ENCODE measurements at regions not wholly inside any gene's neighbourhood (a gene's known extent, or its start where the extent isn't known, plus 50 kb on each side); places are given as distances from the start of the nearest gene placed in this dataset.

DNA sequence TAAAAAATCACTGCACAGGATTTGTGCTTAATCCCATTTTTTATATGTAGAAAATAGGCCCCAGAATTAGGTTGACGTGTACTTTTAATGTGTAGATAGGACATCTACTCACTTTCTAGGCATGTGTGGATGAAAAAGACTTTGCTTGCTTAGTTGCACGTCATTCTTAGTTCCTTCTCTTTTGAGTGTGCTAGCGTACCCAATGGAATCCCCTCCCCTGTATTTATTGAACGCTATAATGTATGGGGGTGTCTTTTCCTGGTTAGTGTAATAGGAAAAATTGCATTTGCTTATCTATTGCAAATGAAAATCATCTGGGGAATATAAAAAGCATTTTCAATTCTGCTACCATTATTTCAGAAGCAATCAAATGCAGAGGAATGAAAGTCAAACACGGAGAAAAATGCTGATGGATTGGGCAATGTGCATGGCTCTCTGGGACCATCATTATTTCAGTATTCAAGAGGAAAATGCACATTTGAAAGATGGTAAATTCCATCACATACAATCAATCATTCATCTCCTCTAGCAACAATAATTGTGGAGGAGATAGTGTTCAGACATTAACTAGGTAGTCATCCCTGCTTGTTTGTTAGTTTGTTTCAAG is 277.0 kb upstream of the B3GALT2 start:
- peaks cover 0 to 2% (median 0%) of the 10 kb centered on the region in 5 donors for H3K27me3 Mint-ChIP-seq
- no peak for ATAC-seq
- POLR2A ChIA-PET, result interaction anchor here (1.2 to 1.4 kb wide), 2 partner anchors 13 to 116 kb away, joined by 3 read pairs; no protein-coding TSS in a partner anchor
- peaks cover 7 to 32% (median 20%) of the 10 kb centered on the region in 4 donors for H3K4me1 Mint-ChIP-seq
- no peaks in the 10 kb centered on the region for H3K36me3 Mint-ChIP-seq
- peak overlapping the region in 5 of 10 donors; percentile 22 to 82 (median 64) for H3K27ac Mint-ChIP-seq
- H3K9me3 Mint-ChIP-seq, result peaks cover 0 to 9% (median 0%) of the 10 kb centered on the region in 9 donors
- H3K4me3 Mint-ChIP-seq, result peak overlapping the region in 4 of 10 donors; percentile 56 to 75 (median 62)
- no peak for DNase-seq

DNA sequence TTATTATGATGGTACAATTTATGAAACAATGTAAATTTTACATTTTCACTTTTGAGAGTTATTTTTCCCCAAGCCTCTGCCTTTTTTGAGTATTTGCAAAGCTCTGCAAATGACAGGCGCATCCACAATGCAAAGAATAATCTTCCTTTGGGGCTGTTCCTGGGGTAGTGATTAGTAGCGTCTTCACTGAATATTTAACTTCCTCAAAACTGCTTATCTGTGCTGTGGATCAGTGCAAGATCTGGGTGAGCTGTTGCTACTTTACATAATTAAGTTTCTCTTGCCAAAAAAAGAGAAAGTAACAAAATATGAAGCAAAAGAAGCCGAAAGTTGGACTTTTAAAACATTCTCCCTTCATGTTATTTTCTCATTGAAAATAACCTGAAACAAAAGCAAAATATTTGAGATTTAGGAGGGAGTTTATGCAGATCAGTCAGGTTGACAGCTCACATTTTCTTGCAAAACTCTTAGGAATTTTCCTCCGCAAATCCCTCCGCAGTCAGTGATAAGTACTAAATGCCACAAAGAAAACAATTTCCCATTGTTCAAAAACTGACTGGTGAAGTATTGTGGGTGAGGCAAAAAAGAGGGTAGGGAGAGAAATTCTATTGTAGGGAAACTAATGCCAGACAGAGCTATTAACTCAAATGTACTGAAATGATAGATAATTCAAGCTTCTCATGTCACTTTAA is 276.4 kb upstream of the B3GALT2 start:
- POLR2A ChIA-PET, result interaction anchor here (0.7 to 1.4 kb wide), 3 partner anchors 14 to 591 kb away, joined by 3 read pairs; no protein-coding TSS in a partner anchor
- Mint-ChIP-seq H3K9me3 (peaks cover 0 to 9% (median 0%) of the 10 kb centered on the region in 9 donors), H3K4me1 (peaks cover 7 to 32% (median 20%) of the 10 kb centered on the region in 4 donors), H3K27me3 (peaks cover 0 to 2% (median 0%) of the 10 kb centered on the region in 5 donors), H3K4me3 (peak overlapping the region; percentile 27 to 75 (median 62)), H3K36me3 (no peaks in the 10 kb centered on the region), H3K27ac (peak overlapping the region in 8 of 10 donors; percentile 7 to 82 (median 53))
- DNase-seq (peak in 1 of 10 donors; percentile 5), ATAC-seq (peak; percentile 67 to 68)

DNA sequence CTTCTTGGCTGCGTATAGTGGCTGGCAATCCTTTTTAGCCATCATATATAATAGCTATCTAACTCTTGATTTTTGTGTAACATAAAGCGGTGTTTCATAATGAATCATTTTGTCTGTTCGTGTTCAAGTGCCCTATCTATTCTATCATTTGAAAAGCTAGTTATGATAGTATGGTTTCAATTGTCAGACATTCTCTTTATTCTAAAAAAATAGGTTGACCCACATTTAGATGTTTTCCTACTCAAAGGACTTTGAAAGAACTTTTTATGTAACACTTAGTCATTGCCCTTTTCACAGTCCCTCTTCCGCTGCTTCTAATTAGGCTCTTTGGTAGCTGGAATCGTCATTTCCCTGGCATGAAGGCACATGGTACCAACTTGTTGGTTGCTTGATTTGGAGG is 272.2 kb upstream of the B3GALT2 start:
- H3K27me3 Mint-ChIP-seq, result peaks cover 0 to 2% (median 0%) of the 10 kb centered on the region in 5 donors

DNA sequence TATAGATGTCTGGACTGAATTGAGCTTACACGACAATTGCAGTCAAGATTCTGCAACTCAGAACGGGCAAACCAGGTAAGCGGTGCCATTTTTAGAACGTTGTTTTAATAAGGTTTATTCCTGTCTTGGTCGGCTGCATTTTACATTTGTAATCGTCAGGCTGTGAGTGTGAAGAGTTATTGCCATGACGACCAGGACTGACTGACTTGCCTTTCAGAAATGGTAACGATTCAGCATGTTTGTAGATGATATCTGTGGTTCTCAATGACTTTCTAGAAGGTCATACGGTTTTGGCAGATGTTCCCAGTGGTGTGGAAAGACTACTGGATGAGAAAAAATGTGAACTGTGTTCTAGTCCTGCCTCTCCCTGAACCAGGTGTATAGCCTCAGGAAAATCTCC is 271.3 kb upstream of the B3GALT2 start:
- DNase-seq (no peak), ATAC-seq (no peak)
- H3K4me3 Mint-ChIP-seq, result no peak overlapping the region
- no peak overlapping the region for H3K27ac Mint-ChIP-seq
- POLR2A ChIA-PET, result interaction anchor here (1.2 kb wide), 1 partner anchor 9 kb away, joined by 4 read pairs; no protein-coding TSS in a partner anchor
- H3K27me3 Mint-ChIP-seq, result peaks cover 0 to 2% (median 0%) of the 10 kb centered on the region in 5 donors
- H3K36me3 Mint-ChIP-seq, result no peaks in the 10 kb centered on the region
- H3K4me1 Mint-ChIP-seq, result peaks cover 4 to 18% (median 8%) of the 10 kb centered on the region in 4 donors
- peaks cover 0 to 9% (median 0%) of the 10 kb centered on the region in 9 donors for H3K9me3 Mint-ChIP-seq

More for the DNA sequence above, 272.2 kb upstream of the B3GALT2 start:
- ATAC-seq, result no peak
- H3K4me3 Mint-ChIP-seq, result peak overlapping the region in 1 of 10 donors; percentile 2
- H3K4me1 Mint-ChIP-seq, result peaks cover 7 to 28% (median 17%) of the 10 kb centered on the region in 4 donors
- DNase-seq, result no peak
- POLR2A ChIA-PET, result interaction anchor here (1.1 to 1.2 kb wide), 3 partner anchors 10 to 42 kb away, joined by 3 to 8 read pairs (median 4); no protein-coding TSS in a partner anchor
- H3K36me3 Mint-ChIP-seq, result no peaks in the 10 kb centered on the region
- H3K9me3 Mint-ChIP-seq, result peaks cover 0 to 9% (median 0%) of the 10 kb centered on the region in 9 donors
- H3K27ac Mint-ChIP-seq, result peak overlapping the region in 2 of 10 donors; percentile 23 to 49

DNA sequence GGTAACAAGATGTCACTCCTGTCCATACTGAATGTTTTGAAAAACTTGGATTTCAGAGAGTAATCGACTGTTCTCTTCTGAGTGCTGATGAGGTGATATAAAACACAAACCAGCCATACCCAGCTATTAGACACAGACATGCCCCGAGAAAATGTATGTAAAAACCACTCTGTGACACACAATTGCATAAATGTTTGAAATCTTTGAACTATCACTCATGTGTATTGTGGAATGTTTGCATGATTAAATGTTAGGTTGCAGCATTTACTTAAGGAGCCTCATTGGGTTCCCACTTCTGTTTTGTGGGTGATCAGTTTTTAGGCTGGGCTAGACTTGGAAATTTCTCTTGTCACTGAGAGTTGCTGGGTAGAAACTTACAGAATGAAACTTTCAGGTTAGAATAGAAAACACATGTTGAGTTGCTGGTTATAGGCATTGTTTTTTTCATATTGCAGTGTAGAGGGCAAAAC is 270.4 kb upstream of the B3GALT2 start:
- H3K27ac Mint-ChIP-seq, result no peak overlapping the region
- DNase-seq, result no peak
- peaks cover 0 to 2% (median 0%) of the 10 kb centered on the region in 5 donors for H3K27me3 Mint-ChIP-seq
- no peak overlapping the region for H3K4me3 Mint-ChIP-seq
- ATAC-seq, result no peak
- peaks cover 0 to 1% (median 0%) of the 10 kb centered on the region in 3 donors for H3K36me3 Mint-ChIP-seq
- H3K9me3 Mint-ChIP-seq, result peaks cover 0 to 9% (median 0%) of the 10 kb centered on the region in 9 donors
- POLR2A ChIA-PET, result interaction anchor here (0.8 kb wide), 1 partner anchor 12 kb away, joined by 3 read pairs; no protein-coding TSS in a partner anchor
- H3K4me1 Mint-ChIP-seq, result peaks cover 3 to 12% (median 6%) of the 10 kb centered on the region in 4 donors

DNA sequence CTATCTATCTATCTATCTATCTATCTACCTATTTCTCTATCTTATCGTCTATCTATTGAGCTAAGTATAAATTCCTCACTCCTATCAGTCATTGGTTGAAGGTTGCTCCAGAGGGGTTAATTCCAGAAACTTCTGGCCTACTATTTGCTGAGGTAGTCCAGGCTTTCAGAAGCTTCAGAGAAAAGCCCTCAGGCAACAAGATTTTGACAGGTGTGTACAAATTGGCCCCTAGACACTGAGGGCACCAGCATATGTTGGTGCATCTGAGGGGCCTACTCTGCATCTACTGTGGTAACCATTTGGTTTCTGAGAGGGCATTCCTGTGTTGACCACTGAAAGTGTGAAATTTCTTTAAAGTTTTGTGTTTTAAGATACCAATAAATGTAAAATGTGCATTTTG is 265.2 kb upstream of the B3GALT2 start:
- POLR2A ChIA-PET, result interaction anchor here (0.7 kb wide), 1 partner anchor 9 kb away, joined by 3 read pairs; no protein-coding TSS in a partner anchor
- DNase-seq (no peak), ATAC-seq (no peak)
- peaks cover 13 to 18% (median 16%) of the 10 kb centered on the region in 4 donors for H3K4me1 Mint-ChIP-seq
- H3K27me3 Mint-ChIP-seq, result no peaks in the 10 kb centered on the region
- H3K4me3 Mint-ChIP-seq, result no peak overlapping the region
- H3K9me3 Mint-ChIP-seq, result no peaks in the 10 kb centered on the region
- no peak overlapping the region for H3K27ac Mint-ChIP-seq
- peaks cover 0 to 1% (median 0%) of the 10 kb centered on the region in 3 donors for H3K36me3 Mint-ChIP-seq

DNA sequence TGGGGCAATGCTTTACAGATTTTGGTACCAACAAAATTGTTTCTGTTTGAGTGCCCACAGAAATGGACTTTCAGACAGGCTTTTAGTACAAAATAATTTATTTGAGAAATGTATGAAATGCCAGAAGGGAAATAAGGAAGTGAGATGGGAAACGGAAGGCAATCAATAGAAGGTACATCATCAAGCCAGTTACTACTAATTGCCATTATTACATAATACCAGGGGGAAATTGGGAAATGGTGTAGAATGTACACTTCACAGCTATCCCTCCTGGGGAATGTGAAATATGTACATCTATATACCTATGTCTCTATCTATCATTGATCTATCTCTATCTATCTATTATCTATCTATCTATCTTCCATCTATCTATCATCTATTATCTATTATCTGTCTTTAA is 264.6 kb upstream of the B3GALT2 start:
- peak overlapping the region in 1 of 10 donors; percentile 8 for H3K27ac Mint-ChIP-seq
- no peak overlapping the region for H3K4me3 Mint-ChIP-seq
- DNase-seq (no peak), ATAC-seq (no peak)
- H3K36me3 Mint-ChIP-seq, result peaks cover 0 to 1% (median 0%) of the 10 kb centered on the region in 3 donors
- H3K27me3 Mint-ChIP-seq, result no peaks in the 10 kb centered on the region
- peaks cover 13 to 18% (median 16%) of the 10 kb centered on the region in 4 donors for H3K4me1 Mint-ChIP-seq
- no peaks in the 10 kb centered on the region for H3K9me3 Mint-ChIP-seq
- POLR2A ChIA-PET, result interaction anchor here (0.7 kb wide), 1 partner anchor 10 kb away, joined by 3 read pairs; no protein-coding TSS in a partner anchor

DNA sequence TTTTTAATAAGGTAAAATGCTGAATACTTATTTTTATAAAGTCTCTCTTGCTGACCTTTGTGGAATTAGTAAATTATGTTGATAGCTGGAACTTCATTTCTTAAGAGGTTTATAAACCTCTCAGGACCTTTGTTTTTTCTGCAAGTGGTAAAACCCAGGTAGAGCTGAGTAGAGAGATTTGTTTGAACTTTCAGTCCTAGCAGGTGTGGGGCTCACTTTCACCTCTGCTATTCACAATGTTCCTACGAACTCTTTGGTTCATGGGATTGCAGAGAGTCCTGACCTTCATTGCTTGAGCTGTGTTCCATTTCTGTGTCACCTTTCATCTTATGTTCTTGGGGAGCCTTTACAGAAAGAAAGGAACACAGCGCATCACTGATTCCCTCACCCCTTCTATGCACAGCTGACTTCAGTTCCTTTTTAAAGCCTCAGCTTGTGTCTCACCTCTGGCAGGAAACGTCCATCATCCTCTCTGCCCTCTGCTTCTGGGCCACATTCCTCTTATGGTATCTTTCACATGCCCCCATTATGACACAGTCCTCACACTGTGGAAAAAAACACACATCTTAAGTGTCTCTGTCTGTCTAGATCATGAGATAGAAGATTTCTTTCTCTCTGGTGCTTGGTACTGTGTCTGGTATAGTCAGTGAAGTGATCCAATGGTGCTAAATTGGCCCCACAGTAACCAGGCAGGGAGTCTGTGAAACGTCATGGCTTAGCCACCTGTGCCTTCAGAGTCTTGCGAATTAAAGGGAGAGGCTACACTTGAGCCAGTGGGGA is 262.5 kb upstream of the B3GALT2 start:
- DNase-seq (peak in 4 of 10 donors; percentile 17 to 34 (median 18)), ATAC-seq (peak; percentile 80 to 85)
- H3K27ac Mint-ChIP-seq, result peak overlapping the region; percentile 47 to 89 (median 82)
- no peaks in the 10 kb centered on the region for H3K27me3 Mint-ChIP-seq
- peaks cover 13 to 18% (median 16%) of the 10 kb centered on the region in 4 donors for H3K4me1 Mint-ChIP-seq
- no peaks in the 10 kb centered on the region for H3K9me3 Mint-ChIP-seq
- H3K36me3 Mint-ChIP-seq, result peaks cover 0 to 1% (median 0%) of the 10 kb centered on the region in 3 donors
- POLR2A ChIA-PET, result interaction anchor here (0.6 to 0.9 kb wide), 3 partner anchors 9 to 22 kb away, joined by 3 to 4 read pairs (median 3); no protein-coding TSS in a partner anchor
- peak overlapping the region; percentile 5 to 48 (median 24) for H3K4me3 Mint-ChIP-seq

DNA sequence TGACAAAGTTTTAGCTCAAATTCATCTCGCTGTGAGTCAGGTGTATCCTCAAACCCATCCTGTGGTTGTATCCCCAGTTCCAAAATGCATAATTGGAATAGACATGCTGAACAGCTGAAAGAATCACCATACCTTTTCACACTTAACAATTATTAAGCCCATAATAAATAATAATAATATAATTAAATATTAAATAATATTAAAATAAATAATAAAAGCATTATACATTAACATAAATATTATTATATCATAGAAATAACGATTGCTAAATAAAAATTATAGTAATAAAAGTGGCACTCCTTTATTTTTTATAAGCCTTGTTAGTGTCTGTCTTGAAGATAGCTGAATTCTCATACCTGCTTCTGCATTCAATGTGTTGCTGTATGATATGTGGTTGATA is 257.5 kb upstream of the B3GALT2 start:
- Mint-ChIP-seq H3K4me1 (peaks cover 6 to 12% (median 7%) of the 10 kb centered on the region in 4 donors), H3K4me3 (no peak overlapping the region), H3K36me3 (peaks cover 0 to 9% (median 6%) of the 10 kb centered on the region in 3 donors), H3K9me3 (peaks cover 0 to 12% (median 2%) of the 10 kb centered on the region in 9 donors), H3K27ac (no peak overlapping the region), H3K27me3 (no peaks in the 10 kb centered on the region)
- DNase-seq, result no peak
- POLR2A ChIA-PET, result interaction anchor here (1.3 kb wide), 1 partner anchor 9 kb away, joined by 3 read pairs; no protein-coding TSS in a partner anchor
- ATAC-seq, result no peak

DNA sequence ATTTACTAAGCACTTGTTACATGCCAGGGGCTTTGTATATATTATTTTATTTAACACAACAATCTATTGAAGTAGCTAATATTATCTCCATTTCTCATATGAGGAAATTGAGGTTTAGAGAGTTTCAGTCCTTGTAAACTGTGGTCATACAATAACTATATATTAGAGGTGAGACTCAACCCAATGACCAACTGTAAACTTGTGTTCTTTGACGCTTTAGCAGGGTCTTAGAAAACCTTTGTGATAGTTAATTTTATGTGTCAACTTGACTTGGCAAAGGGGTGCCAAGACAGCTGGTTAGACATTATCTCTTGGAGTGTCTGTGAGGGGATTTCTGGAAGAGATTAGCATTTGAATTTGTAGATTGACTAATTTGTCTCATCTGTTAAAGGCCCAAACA is 252.4 kb upstream of the B3GALT2 start:
- H3K4me3 Mint-ChIP-seq, result no peak overlapping the region
- H3K9me3 Mint-ChIP-seq, result peaks cover 15 to 37% (median 20%) of the 10 kb centered on the region in 9 donors
- POLR2A ChIA-PET, result no interaction called here
- H3K27ac Mint-ChIP-seq, result peak overlapping the region in 3 of 10 donors; percentile 21 to 48 (median 32)
- ATAC-seq (no peak), DNase-seq (no peak)
- H3K4me1 Mint-ChIP-seq, result peaks cover 9 to 22% (median 12%) of the 10 kb centered on the region in 4 donors
- H3K36me3 Mint-ChIP-seq, result peaks cover 0 to 36% (median 26%) of the 10 kb centered on the region in 3 donors
- H3K27me3 Mint-ChIP-seq, result no peaks in the 10 kb centered on the region

DNA sequence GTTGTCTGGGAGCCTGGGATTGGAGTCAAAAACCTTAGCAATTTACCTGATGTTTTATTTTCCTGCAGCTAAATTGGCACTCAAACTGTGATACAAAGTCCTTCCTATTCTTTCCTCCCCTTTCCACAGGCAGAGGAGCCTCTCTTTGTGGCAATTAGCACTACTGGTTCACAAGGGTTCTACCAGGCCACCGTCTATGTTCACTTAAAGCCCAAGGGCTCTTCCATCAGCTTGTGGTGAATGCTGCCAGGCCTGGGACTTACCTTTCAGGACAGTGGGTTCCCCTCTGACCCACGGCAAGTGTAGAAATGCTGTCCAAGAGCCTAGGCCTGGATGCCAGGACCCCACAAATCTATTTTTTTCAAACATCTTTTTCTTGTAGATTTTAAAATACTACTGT is 251.9 kb upstream of the B3GALT2 start:
- peaks cover 15 to 42% (median 21%) of the 10 kb centered on the region in 9 donors for H3K9me3 Mint-ChIP-seq
- peak overlapping the region in 1 of 10 donors; percentile 28 for H3K4me3 Mint-ChIP-seq
- no peaks in the 10 kb centered on the region for H3K27me3 Mint-ChIP-seq
- H3K27ac Mint-ChIP-seq, result peak overlapping the region in 6 of 10 donors; percentile 28 to 66 (median 48)
- no peak for ATAC-seq
- peaks cover 9 to 22% (median 12%) of the 10 kb centered on the region in 4 donors for H3K4me1 Mint-ChIP-seq
- POLR2A ChIA-PET, result interaction anchor here (1.1 kb wide), 1 partner anchor 10 kb away, joined by 3 read pairs; no protein-coding TSS in a partner anchor
- DNase-seq, result no peak
- H3K36me3 Mint-ChIP-seq, result peaks cover 0 to 41% (median 30%) of the 10 kb centered on the region in 3 donors

Data from naive thymus-derived CD8-positive, alpha-beta T cell (primary cell).